ENCODE measurements at regions not wholly inside any gene's neighbourhood (a gene's known extent, or its start where the extent isn't known, plus 50 kb on each side); places are given as distances from the start of the nearest gene placed in this dataset.

- no peak for DNase-seq (ENCODE audit: low read depth, low spot score)
Observed at GRCh38 chr6:138550346-138550767, 51.1 kb upstream of the NHSL1 start.

- DNase-seq (ENCODE audit: low read depth, low spot score): no peak
Observed at GRCh38 chr6:138554146-138554545, 54.9 kb upstream of the NHSL1 start.

- DNase-seq (ENCODE audit: low read depth, low spot score): no peak
Observed at GRCh38 chr6:138555421-138555988, 56.2 kb upstream of the NHSL1 start.

- DNase-seq (ENCODE audit: low read depth, low spot score): no peak
Observed at GRCh38 chr6:138557147-138557546, 57.9 kb upstream of the NHSL1 start.

- DNase-seq (ENCODE audit: low read depth, low spot score): no peak
Observed at GRCh38 chr6:138559143-138559542, 59.8 kb upstream of the NHSL1 start.

- no peak for DNase-seq (ENCODE audit: low read depth, low spot score)
Observed at GRCh38 chr6:138560130-138560860, 61.0 kb upstream of the NHSL1 start.

- no peak for DNase-seq (ENCODE audit: low read depth, low spot score)
Observed at GRCh38 chr6:138562691-138563090, 63.4 kb upstream of the NHSL1 start.

- no peak for DNase-seq (ENCODE audit: low read depth, low spot score)
Observed at GRCh38 chr6:138563231-138563630, 63.9 kb upstream of the NHSL1 start.

- no peak for DNase-seq (ENCODE audit: low read depth, low spot score)
Observed at GRCh38 chr6:138563650-138564049, 64.4 kb upstream of the NHSL1 start.

- DNase-seq (ENCODE audit: low read depth, low spot score): no peak
Observed at GRCh38 chr6:138564170-138564721, 65.0 kb upstream of the NHSL1 start.

- DNase-seq (ENCODE audit: low read depth, low spot score): no peak
Observed at GRCh38 chr6:138567052-138567451, 67.8 kb upstream of the NHSL1 start.

GRCh38 chr6:138568997-138569396 lies 69.7 kb upstream of the NHSL1 start:
- DNase-seq (ENCODE audit: low read depth, low spot score): no peak

GRCh38 chr6:138569554-138569953 lies 70.3 kb upstream of the NHSL1 start:
- no peak for DNase-seq (ENCODE audit: low read depth, low spot score)

- no peak for DNase-seq (ENCODE audit: low read depth, low spot score)
Observed at GRCh38 chr6:138569970-138570724, 70.9 kb upstream of the NHSL1 start.

- DNase-seq (ENCODE audit: low read depth, low spot score): no peak
Observed at GRCh38 chr6:138570725-138571029, 71.4 kb upstream of the NHSL1 start.

GRCh38 chr6:138571181-138571580 lies 71.9 kb upstream of the NHSL1 start:
- DNase-seq (ENCODE audit: low read depth, low spot score): no peak

GRCh38 chr6:138571585-138572166 lies 72.4 kb upstream of the NHSL1 start:
- DNase-seq (ENCODE audit: low read depth, low spot score): no peak

GRCh38 chr6:138572167-138572875 lies 73.0 kb upstream of the NHSL1 start:
- peak; percentile 58 for DNase-seq (ENCODE audit: low read depth, low spot score)

- DNase-seq (ENCODE audit: low read depth, low spot score): no peak
Observed at GRCh38 chr6:138572885-138573284, 73.6 kb upstream of the NHSL1 start.

- no peak for DNase-seq (ENCODE audit: low read depth, low spot score)
Observed at GRCh38 chr6:138575257-138575656, 76.0 kb upstream of the NHSL1 start.

GRCh38 chr6:138576313-138576712 lies 77.0 kb upstream of the NHSL1 start:
- DNase-seq (ENCODE audit: low read depth, low spot score): no peak
